GM12873 (cell line): ENCODE measurements at regions not wholly inside any gene's neighbourhood (a gene's known extent, or its start where the extent isn't known, plus 50 kb on each side); places are given as distances from the start of the nearest gene placed in this dataset.

ENCODE experiments used
- CTCF ChIP-seq: IDR thresholded peaks from 2 replicates; pipeline ENCODE4 v1.5.1; 2012; ENCODE audit warnings: low read depth, mild to moderate bottlenecking, moderate library complexity, low read length, control low read depth; ENCODE audit not compliant: insufficient read depth; ENCODE audit errors: missing control alignments

GRCh38 chr6:50924758-50925157, 106.1 kb downstream of the TFAP2B start:
- no peak for TF ChIP-seq CTCF

DNA sequence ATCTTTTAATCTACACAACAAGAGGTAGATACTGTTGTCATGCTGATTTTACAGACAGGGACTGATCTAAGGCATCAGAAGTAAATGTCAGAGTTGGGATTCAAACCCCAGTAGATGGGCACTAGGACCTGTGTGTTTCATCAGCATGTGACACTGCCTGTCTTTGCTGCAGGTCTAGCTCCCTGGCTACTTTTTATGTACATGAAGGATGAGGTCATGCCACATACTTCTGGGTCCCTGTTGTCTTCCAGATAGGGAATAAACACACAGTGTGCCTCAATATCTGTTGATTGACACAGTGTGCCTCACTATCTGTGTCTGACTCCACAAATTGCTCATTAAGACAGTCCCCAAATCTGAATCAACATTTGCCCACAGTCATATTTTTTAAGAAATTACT, 106.9 kb downstream of the TFAP2B start:
- no peak for TF ChIP-seq CTCF

GRCh38 chr6:50925981-50926380, 107.3 kb downstream of the TFAP2B start:
- no peak for TF ChIP-seq CTCF

DNA sequence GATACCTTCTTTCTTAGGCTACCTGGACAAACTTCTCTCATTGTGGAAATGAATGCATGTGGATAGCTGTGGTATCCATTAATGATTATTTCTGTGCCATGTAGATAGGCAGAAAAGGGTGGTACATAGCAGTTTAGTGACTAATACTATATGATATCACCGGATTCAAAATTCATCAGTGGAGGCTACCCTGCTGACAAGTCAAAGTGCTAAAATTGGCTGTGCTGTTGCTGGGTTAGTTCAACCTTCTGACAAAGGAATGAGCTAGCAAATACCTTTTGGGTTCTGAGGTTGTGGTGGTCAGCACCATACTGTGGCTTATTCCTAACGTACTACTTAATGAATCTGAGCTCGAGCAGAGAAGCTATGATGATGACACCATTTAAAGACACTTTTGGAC, 109.1 kb downstream of the TFAP2B start:
- TF ChIP-seq CTCF: no peak

- no peak for TF ChIP-seq CTCF
Observed at GRCh38 chr6:50929323-50929722, 110.7 kb downstream of the TFAP2B start.

DNA sequence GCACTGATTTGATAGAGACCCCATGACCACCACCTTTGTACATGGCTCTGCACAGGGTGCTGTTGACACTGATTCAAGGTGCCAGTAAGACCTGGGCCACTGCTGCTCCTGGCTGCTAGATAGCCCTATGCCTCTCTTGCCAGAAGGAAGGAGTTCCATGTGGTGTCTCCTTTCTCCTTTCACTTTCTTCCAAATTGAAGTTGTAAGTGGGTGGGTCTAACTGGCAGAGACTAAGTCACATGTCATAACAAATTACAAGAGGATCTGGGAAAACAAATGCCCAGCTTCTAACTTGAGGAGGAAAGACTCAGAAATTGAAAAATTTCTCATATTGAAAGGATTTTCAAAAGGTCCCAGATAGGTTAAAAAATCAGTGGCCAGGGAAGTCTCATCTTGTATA, 116.8 kb downstream of the TFAP2B start:
- no peak for TF ChIP-seq CTCF

GRCh38 chr6:50936277-50936681, 117.6 kb downstream of the TFAP2B start:
- TF ChIP-seq CTCF: no peak

DNA sequence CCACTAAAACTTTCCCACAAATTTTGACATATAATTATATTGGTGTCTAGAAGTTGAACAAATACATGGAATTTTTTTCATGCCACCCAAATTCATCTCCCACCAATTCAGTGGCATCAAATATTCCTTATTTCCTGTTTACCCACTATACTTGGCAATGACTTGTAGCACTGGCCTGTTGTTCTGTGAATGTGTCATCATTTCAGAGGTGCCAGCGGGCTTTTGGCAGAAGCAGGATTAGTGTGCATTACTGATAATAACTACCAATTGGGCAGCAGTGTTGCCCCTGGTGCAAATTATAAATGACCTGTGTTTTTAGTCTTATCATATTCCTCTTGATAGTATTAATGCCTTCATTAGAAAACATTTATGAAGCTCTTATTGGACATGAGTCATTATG, 121.3 kb downstream of the TFAP2B start:
- TF ChIP-seq CTCF: no peak
